Parathyroid adenoma (tissue), 2 donors: ENCODE measurements at regions not wholly inside any gene's neighbourhood (a gene's known extent, or its start where the extent isn't known, plus 50 kb on each side); places are given as distances from the start of the nearest gene placed in this dataset.

Source experiments
- H2AFZ ChIP-seq: fragments of 300-600 bp; sonication (generic); one replicate; pipeline ENCODE4 v1.7.0; 2017; ENCODE audit warnings: antibody characterized with exemption, mild to moderate bottlenecking
- H3K27ac ChIP-seq: fragments of 300-600 bp; sonication (generic); one replicate; pipeline ENCODE4 v1.7.0; 2017
- H3K27me3 ChIP-seq: fragments of 300-600 bp; sonication (generic); one replicate; pipeline ENCODE4 v1.7.0; 2017; ENCODE audit warnings: low read length; ENCODE audit not compliant: control insufficient read depth, insufficient read depth
- H3K36me3 ChIP-seq: fragments of 300-600 bp; sonication (generic); one replicate; pipeline ENCODE4 v1.7.0; 2017; ENCODE audit warnings: low read length; ENCODE audit not compliant: control insufficient read depth, insufficient read depth
- H3K4me1 ChIP-seq: fragments of 300-600 bp; sonication (generic); one replicate; pipeline ENCODE4 v1.7.0; 2017; ENCODE audit warnings: control low read depth
- H3K4me2 ChIP-seq: fragments of 300-600 bp; sonication (generic); one replicate; pipeline ENCODE4 v1.7.0; 2017; ENCODE audit warnings: low read length
- H3K4me3 ChIP-seq: fragments of 300-600 bp; sonication (generic); one replicate; pipeline ENCODE4 v1.7.0; 2017; ENCODE audit warnings: low read depth, low read length
- H3K79me2 ChIP-seq: fragments of 300-600 bp; sonication (generic); one replicate; pipeline ENCODE4 v1.7.0; 2017; ENCODE audit warnings: control low read depth
- H3K9ac ChIP-seq: fragments of 300-600 bp; sonication (generic); one replicate; pipeline ENCODE4 v1.7.0; 2017; ENCODE audit warnings: mild to moderate bottlenecking
- H3K9me3 ChIP-seq: fragments of 300-600 bp; sonication (generic); one replicate; pipeline ENCODE4 v1.7.0; 2017; ENCODE audit warnings: low read length; ENCODE audit not compliant: control insufficient read depth
- CTCF ChIP-seq: fragments of 300-600 bp; sonication (generic); IDR thresholded peaks from one replicate; pipeline ENCODE4 v1.7.0; 2017; ENCODE audit warnings: antibody characterized with exemption, mild to moderate bottlenecking
- donor health status: primary hyperparathyroidism.

GRCh38 chr1:217019475-217019874, 296.2 kb upstream of the ESRRG start:
- Histone ChIP-seq H3K27me3 (no peaks in the 10 kb centered on the region), H2AFZ (no peak overlapping the region), H3K9ac (no peak overlapping the region), H3K27ac (no peak overlapping the region), H3K9me3 (no peaks in the 10 kb centered on the region), H3K36me3 (no peaks in the 10 kb centered on the region), H3K4me2 (no peak overlapping the region), H3K4me1 (peaks cover 5% of the 10 kb centered on the region), H3K79me2 (peaks cover 6% of the 10 kb centered on the region), H3K4me3 (no peak overlapping the region)
- no peak for TF ChIP-seq CTCF

- Histone ChIP-seq H3K79me2 (peaks cover 6% of the 10 kb centered on the region), H3K4me1 (peaks cover 5% of the 10 kb centered on the region), H3K27ac (no peak overlapping the region), H3K4me2 (no peak overlapping the region), H3K9me3 (no peaks in the 10 kb centered on the region), H3K36me3 (no peaks in the 10 kb centered on the region), H3K27me3 (no peaks in the 10 kb centered on the region), H3K4me3 (no peak overlapping the region), H3K9ac (no peak overlapping the region), H2AFZ (no peak overlapping the region)
- TF ChIP-seq CTCF = no peak
Observed at GRCh38 chr1:217018648-217019047, 295.4 kb upstream of the ESRRG start.

GRCh38 chr1:217017165-217017564, 293.9 kb upstream of the ESRRG start:
- peaks cover 4% of the 10 kb centered on the region for H3K79me2 ChIP-seq
- no peak overlapping the region for H3K4me3 ChIP-seq
- peaks cover 5% of the 10 kb centered on the region for H3K4me1 ChIP-seq
- no peak overlapping the region for H2AFZ ChIP-seq
- no peak overlapping the region for H3K9ac ChIP-seq
- no peaks in the 10 kb centered on the region for H3K27me3 ChIP-seq
- no peaks in the 10 kb centered on the region for H3K9me3 ChIP-seq
- H3K27ac ChIP-seq = no peak overlapping the region
- no peaks in the 10 kb centered on the region for H3K36me3 ChIP-seq
- no peak for TF ChIP-seq CTCF
- no peak overlapping the region for H3K4me2 ChIP-seq

- Histone ChIP-seq H3K4me2 (no peak overlapping the region), H3K27ac (no peak overlapping the region), H3K79me2 (no peaks in the 10 kb centered on the region), H3K36me3 (no peaks in the 10 kb centered on the region), H3K9me3 (no peaks in the 10 kb centered on the region), H3K4me1 (no peaks in the 10 kb centered on the region), H2AFZ (no peak overlapping the region), H3K9ac (no peak overlapping the region), H3K4me3 (no peak overlapping the region), H3K27me3 (no peaks in the 10 kb centered on the region)
- TF ChIP-seq CTCF = no peak
Observed at GRCh38 chr1:217014066-217014465, 290.8 kb upstream of the ESRRG start.

- H3K9me3 ChIP-seq = no peaks in the 10 kb centered on the region
- no peak overlapping the region for H3K27ac ChIP-seq
- H3K79me2 ChIP-seq = no peaks in the 10 kb centered on the region
- no peak overlapping the region for H3K9ac ChIP-seq
- H2AFZ ChIP-seq = no peak overlapping the region
- H3K4me3 ChIP-seq = no peak overlapping the region
- H3K36me3 ChIP-seq = no peaks in the 10 kb centered on the region
- no peaks in the 10 kb centered on the region for H3K4me1 ChIP-seq
- H3K27me3 ChIP-seq = no peaks in the 10 kb centered on the region
- no peak for TF ChIP-seq CTCF
- no peak overlapping the region for H3K4me2 ChIP-seq
Observed at GRCh38 chr1:217012659-217013058, 289.4 kb upstream of the ESRRG start.
